LNCaP clone FGC (cell line): ENCODE measurements at regions not wholly inside any gene's neighbourhood (a gene's known extent, or its start where the extent isn't known, plus 50 kb on each side); places are given as distances from the start of the nearest gene placed in this dataset.

ENCODE experiments used
- DNase-seq: peaks from one replicate; pipeline ENCODE4 v3.0.0-alpha.2; 2011; ENCODE audit warnings: low read depth
- H3K4me3 ChIP-seq: 2 replicates; pipeline ENCODE4 v1.5.1; 2011; ENCODE audit warnings: mild to moderate bottlenecking, low read depth, low read length, control low read depth
- TF ChIP-seq, protein P1 (sequence below): IDR thresholded peaks from 2 replicates; pipeline ENCODE4 v1.5.1; 2012; ENCODE audit warnings: mild to moderate bottlenecking; ENCODE audit not compliant: control insufficient read depth, insufficient read depth; ENCODE audit errors: extremely low read depth

DNA sequence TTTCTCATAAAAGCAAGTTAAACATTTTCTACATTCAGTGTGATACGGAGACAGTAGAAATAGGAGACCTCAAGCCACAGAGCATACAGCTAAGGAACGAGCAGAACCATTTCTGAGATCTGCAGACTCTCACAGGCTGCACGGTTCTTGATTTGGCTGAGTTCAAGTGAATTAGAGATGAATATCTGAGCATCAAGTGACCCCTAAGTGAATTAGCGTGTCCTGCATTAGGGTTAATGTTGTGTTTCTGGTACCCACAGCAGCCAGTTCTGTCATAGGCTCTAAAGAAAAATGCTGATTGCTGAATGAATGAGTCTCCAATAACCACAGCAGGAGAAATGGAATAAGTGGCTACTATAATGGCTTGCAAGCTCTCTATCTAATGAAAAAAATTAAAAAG, 265.9 kb upstream of the SYT4 start:
- no peak for DNase-seq
- H3K4me3 ChIP-seq = no peak overlapping the region
- TF ChIP-seq, protein P1, sequence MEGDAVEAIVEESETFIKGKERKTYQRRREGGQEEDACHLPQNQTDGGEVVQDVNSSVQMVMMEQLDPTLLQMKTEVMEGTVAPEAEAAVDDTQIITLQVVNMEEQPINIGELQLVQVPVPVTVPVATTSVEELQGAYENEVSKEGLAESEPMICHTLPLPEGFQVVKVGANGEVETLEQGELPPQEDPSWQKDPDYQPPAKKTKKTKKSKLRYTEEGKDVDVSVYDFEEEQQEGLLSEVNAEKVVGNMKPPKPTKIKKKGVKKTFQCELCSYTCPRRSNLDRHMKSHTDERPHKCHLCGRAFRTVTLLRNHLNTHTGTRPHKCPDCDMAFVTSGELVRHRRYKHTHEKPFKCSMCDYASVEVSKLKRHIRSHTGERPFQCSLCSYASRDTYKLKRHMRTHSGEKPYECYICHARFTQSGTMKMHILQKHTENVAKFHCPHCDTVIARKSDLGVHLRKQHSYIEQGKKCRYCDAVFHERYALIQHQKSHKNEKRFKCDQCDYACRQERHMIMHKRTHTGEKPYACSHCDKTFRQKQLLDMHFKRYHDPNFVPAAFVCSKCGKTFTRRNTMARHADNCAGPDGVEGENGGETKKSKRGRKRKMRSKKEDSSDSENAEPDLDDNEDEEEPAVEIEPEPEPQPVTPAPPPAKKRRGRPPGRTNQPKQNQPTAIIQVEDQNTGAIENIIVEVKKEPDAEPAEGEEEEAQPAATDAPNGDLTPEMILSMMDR = no peak

DNA sequence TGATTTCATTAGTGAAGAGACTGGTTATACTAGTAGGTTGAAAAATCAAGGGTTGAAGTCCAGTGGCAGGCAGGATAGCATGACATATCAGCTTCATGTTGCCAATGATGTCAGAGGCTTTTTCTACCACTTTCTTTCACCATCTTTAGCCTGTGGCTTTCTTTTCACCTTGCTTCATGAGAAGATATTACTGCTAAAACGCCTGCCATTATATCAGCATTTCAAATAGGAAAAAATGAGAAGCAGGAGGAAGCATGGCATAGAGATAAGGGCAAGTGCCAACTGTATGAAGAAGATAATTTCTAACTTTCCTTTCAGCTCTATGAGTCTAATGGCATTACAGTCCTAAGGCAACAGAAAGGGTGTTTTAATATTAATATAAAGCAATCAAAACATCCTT, 270.2 kb upstream of the SYT4 start:
- DNase-seq = no peak
- no peak overlapping the region for H3K4me3 ChIP-seq
- TF ChIP-seq, protein P1 = no peak

DNA sequence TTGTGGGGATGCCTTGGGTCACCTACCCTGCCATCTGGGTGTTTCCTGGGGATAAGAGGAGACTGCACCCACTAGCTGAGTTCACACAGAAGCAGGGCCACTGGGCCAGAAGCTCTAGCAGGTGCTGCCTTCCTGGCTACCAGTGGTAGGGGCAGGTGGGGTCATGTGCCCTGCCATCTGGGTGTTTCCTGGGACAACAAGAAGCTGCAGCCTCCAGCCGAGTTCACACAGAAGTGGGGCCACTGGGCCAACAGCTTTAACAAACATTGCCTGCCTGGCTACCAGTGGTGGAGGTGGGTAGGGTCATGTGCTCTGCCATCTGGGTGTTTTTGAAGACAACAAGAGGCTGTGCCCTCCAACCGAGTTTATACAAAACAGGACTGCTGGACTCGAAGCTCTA, 282.2 kb upstream of the SYT4 start:
- TF ChIP-seq, protein P1 = no peak
- DNase-seq = no peak
- no peak overlapping the region for H3K4me3 ChIP-seq

DNA sequence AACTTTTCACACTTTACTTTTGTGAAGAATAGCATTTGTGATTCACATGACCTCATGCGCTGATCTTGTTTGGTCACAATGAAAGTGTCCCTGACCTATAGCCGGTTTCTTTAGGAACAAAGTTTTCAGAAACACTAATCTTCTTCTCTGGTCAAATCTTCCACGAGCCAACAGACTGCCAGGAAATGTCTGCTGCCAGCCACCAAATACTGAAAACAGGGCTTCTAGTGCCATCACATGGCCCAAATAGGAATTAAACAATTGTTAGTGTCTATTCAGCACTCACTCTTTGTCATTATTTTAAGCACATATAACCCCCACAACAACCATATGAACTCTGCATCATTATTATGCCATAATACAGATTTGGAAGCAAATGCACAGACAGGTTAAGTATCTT, 286.5 kb upstream of the SYT4 start:
- H3K4me3 ChIP-seq = no peak overlapping the region
- DNase-seq = peak; percentile 51
- TF ChIP-seq, protein P1 = peak; percentile 77

DNA sequence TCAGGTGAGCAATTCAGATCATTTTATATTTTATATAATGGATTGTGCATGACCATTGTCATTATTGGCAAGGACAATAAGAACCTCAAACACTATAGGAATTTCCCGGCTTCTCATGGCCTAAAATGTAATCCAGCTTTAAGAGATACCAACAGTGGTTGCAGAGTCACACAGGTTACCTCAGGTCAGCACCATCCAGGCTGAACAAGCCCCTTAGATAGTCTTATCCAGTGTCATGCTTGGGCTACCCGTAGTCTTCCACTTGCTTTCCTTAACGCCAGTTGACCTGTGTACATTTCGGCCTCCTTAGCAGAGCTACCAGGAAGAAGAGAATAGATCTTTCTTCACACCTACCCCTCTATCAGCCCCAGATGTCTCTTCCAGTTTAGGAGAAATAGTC, 293.3 kb upstream of the SYT4 start:
- no peak for DNase-seq

DNA sequence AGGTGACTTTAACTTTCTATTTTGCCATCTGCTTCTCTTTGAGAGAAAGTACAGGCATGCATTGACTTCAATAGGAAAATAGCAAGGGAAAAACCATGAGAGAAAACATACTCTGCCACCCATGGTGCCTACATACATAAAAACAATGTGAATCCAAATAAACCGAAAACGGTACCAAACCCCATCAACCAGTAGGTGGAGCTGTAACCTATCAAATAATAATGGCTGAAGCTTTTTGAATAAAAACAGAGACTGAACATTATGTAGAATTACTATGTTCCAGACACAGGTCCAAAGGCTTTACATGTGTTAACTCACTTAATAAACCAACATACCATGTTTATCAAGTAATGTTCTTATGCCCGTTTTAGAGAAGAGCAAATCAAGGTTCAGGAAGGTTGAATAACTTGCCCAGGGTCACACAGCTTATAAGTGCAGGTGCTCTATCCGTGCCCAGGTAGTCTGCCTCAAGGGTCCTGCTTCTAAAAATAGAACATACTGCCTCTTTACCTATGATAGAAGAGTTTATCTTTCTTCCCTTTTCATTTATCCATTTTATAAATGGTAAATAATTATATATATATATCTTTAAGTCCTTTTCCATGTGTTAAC, 293.9 kb upstream of the SYT4 start:
- TF ChIP-seq, protein P1 = peak; percentile 76
- DNase-seq = peak; percentile 46
- no peak overlapping the region for H3K4me3 ChIP-seq

More for the DNA sequence above, 293.3 kb upstream of the SYT4 start:
- H3K4me3 ChIP-seq = no peak overlapping the region
- TF ChIP-seq, protein P1 = no peak

DNA sequence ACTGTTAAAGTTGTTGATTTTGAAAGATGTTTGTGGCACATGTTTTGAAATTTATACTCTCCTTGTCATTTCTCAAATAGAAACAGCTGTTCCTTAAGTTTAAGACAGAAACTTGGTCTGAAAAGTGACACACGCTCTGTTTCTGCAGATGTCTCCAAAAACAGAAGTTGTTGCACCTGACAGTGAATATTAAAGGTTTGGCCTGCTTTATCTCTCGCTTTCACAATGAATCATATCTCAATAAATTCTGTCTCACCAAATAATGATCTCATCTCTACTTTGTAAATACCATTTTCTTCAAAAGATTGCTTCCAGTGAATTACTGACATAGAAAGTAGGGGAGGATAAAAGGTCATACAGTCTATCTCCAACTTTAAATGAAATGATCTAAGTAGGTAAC, 294.9 kb upstream of the SYT4 start:
- DNase-seq = no peak

More for the DNA sequence above, 294.9 kb upstream of the SYT4 start:
- H3K4me3 ChIP-seq = no peak overlapping the region
- TF ChIP-seq, protein P1 = no peak
